HG03520 (cell line): ENCODE measurements at regions not wholly inside any gene's neighbourhood (a gene's known extent, or its start where the extent isn't known, plus 50 kb on each side); places are given as distances from the start of the nearest gene placed in this dataset.
"Not testable (repeated sequence)": the region's sequence is repeated elsewhere in the genome, so short reads cannot be mapped to it uniquely, and the experiment has no call there.

Experiments
- ATAC-seq: cut with Tn5 transposase; IDR thresholded peaks from one replicate; pipeline ENCODE4 v1.9.1; 2021; ENCODE audit warnings: mild to moderate bottlenecking, moderate library complexity; ENCODE audit not compliant: unreplicated experiment

DNA sequence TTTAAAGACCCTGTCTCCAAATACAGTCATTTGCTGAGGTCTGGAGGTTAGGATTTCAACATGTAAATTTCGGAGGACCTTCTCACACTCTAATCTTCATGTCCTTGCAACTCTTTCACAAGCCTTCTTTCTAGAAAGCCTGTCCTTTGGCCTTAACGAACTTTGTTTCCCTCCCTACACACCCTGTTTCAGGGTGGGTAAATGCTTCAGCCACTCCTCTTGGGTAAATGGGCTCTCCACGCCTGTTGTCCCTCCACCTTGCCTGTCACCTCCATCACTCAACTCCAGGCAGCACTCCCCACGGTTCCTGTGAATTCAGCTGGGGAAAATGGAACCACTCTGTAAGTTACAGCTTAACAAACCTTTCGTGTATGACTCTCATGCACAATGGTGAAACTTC is 84.0 kb upstream of the COG2 start:
- ATAC-seq, result no peak

DNA sequence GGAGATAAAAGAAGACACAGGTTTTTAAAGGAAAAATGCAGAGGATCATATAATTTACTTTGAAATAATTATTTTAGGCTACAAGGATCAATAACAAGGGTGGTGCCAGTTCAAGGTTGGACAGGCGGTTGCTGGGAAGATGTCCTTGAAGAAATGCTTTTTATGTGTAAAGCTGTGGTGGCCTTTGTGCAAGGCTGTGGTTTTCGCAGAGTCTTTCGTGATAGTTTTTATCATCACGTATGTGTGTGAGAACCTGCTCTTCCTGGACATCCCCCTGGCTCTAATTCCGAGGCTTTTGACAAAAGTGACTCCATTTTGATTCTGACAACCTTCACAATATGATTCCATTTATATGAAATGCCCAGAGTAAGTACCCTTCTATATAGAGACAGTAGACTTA is 85.8 kb upstream of the COG2 start:
- ATAC-seq, result no peak

DNA sequence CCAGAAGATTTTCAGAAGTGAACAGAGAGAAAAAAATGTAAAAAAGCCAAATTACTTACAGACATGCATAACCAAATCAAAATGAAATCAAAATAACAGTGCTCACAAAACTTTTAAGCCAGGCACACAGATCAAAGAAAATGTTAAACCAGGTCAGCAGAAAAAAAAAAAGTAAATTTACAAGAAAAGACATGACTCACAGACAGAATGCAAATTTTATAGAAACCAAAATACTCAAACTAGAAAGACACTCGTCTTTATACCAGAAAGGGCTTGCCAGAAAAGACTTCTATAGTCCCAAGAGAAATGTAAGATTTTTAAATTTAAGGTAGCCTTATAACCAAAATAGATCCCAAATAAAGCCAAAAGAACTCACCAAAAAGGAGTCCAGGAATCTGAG is 86.5 kb upstream of the COG2 start:
- ATAC-seq, result no peak

DNA sequence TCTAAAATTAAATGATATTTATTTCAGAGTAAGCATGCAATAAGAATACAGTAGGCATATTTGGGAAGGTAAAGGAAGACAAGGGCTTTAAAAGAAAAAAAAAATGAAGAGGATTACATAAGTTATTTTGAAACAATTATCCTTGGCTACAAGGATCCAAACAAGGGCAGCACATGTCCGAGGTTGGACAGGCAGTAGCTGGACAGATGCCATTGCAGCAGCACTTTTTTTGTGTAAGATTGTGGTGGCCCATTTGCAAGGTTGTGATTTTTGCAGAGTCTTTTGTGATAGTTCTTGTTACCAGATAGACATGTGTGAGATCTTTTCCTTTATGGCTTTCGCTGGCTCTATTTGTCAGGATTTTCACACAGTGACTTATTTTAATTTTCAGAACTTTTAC is 89.4 kb upstream of the COG2 start:
- ATAC-seq, result no peak

DNA sequence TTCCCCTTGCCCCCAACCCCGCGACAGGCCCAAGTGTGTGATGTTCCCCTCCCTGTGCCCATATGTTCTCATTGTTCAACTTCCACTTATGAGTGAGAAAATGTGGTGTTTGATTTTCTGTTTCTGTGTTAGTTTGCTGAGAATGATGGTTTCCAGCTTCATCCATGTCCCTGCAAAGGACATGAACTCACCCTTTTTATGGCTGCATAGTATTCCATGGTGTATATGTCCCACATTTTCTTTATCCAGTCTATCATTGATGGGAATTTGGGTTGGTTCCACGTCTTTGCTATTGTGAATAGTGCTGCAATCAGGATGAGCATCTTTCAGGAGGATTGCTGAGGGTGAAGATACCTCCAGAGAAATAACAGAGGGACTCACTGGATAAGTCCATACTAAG is 91.3 kb upstream of the COG2 start:
- not testable (repeated sequence) for ATAC-seq

DNA sequence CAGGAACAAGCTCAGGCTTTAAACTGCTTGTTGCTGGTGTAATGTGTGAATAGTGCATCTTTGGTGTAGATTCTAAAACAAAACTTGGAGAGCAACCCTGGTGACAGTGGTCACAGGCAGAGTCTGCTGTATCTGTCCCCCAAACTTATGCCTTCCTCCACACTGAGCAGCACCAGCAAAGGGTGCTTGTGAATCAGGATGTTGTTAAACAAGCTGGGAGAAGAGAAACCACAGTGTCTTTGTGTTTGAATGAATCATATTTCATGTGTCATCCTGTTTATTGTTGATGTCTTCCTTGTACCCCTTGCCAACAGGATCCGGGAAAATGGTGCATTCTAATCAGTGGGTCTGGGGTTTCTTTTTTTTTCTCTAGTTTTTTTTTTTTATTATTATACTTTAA is 91.9 kb upstream of the COG2 start:
- ATAC-seq, result no peak

DNA sequence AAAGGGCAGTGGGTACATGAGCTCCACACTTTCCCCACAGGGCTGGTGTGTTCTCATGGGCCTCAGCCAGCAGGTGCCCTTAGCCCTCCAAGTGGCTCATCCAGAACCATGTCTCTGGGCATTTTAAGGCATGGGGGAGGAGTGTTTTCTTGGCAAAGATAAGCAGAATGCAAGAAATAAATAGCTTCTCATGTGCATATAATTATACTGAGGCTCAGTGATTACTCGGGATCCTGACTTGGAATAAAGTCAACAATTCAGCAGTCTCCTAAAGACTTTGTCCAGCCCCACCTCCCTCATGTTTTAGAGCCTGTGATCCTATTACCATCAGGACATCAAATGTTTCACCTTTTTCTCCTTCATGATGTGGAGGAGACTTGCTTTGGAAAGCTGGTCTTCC is 92.7 kb upstream of the COG2 start:
- no peak for ATAC-seq

DNA sequence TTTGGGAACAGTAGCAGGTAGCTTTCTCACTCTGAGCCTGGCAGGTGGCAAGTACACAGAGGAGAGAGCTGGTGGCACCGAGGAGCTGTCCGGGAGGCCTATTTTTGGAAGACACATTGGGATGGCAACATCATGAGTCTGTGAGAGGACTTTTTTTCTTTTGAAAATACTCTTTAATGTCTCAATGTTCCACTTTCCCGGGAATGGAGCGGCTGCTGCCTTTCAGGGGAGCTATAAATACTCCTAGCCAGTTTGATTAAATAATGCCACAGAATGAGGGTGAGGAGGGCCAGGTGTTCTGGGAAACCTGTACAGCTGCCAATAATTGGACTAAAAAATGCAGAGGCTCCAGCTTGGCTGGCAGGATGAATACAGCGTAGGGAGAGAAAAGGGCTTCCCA is 93.3 kb upstream of the COG2 start:
- ATAC-seq, result no peak

DNA sequence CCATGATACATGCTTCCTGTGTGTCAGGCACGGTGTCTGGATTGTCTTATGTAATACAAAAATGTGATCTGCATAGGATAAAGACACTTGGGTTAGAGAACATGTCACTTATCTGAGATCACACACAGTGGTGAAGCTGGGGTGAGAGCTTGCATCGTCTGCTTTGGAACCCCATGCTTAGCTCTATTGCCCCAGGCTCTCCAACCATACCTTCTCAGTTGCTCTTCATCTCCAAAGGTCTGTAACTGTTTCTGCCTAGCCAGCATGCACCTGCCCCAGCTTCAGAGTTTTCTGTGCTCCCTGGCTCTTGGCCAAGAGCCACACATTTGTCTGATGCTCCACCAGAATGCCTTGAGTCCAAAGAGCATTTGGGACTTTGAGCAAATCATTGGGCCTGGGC is 93.9 kb upstream of the COG2 start:
- ATAC-seq, result no peak

DNA sequence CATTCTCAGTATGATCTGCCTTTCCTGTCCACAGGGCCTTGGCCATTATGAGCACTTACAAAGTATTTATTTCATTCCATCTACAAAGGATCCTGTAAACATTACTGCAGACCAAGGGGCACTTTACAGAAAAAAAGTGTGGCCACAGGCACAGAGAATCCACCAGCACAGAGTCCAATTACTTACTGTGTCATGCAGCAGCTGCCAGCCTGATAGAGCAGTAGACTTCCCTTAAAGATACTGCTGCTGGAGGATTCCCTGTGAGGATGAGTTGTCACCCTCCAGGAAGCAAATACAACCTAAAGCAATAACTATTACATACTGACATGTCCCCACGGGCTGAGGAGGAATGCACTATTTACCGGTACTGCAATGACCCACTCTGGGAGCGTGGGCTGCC is 97.1 kb upstream of the COG2 start:
- ATAC-seq, result no peak

DNA sequence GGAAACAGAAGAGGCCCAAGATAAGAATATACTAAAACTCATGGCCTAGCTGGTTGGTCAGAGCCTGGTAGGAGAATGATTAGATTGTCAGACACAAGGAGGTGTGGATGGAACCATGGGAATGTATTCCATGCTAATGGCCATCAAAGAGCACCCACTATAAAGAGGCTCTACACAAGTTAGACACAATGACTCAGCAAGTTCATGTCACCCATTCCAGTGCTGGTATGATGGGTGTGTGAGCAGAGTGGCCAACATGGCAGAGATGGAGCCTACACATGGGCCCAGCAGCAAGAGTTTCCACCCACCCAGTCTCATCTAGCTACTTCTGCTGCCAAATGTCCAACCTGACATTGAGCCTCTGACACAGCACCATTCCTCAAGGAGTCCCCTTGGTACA is 97.5 kb upstream of the COG2 start:
- ATAC-seq, result no peak

DNA sequence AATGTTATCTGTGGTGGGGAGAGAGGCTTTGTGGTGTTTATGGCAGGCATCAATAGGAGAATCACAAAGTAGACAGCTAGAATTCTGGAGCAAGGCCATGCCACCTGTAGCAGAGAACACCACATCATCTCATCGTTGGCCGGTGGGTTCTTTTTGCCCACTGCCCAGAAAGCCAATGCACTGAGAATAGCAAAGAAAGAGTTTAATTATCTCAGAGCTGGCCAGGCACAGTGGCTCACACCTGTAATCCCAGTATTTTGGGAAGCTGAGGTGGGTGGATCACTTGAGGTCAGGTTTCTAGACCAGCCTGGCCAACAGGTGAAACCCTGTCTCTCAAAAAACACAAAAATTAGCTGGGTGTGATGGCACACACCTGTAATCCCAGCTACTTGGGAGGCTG is 99.2 kb upstream of the COG2 start:
- no peak for ATAC-seq

DNA sequence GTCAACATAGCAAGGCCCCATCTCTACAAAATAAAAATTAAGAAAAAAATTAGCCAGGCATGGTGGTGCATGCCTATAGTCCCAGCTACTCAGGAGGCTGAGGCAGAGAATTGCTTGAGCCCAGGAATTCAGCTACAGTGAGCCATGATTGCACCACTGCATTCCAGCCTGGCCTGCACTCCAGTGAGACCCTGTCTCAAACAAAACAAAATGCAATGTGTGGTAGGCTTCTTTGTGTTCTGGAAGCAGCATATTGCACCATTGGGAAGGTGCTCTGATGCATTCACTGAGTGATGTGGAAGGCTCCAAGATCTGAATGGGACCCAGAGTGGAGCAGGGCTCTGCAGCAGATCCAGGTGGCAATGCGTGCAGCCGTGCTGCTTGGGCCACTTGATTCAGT is 99.6 kb upstream of the COG2 start:
- no peak for ATAC-seq

DNA sequence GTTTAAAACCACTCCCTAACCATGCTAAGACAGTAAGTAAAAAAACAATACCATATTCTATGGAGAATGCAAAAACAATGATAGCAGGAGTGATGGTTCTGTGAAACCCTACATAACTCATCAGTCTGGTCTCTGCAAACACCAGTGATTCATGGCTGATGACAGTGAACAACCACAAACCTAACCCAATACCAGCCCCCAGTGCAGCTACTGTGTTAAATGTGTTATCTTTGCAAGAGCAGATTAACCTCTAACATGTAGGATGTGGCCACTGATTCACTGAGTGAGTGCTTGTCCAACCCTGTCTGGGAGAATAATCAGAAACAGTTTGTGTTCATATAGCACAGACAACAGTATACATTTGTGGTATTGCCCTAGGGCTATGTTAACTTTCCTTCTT is 100.2 kb upstream of the COG2 start:
- ATAC-seq, result no peak

DNA sequence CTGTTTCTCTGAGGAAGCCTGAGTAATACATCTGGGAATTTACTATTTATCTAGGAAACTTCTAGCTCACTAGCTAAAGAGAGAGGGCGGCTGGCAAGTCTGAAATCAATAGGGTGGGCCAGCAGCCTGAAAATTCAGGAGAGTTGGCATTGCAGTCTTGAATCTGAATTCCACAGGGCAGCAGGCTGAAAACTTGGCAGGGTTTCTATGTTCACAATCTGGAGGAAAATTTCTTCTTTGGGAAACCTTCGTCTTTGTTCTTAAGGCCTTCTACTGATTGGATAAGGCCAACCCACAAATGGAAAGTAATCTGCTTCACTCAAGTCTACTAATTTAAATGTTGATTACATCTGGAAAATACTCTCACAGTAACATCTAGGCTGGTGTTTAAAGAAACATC is 101.0 kb upstream of the COG2 start:
- no peak for ATAC-seq

DNA sequence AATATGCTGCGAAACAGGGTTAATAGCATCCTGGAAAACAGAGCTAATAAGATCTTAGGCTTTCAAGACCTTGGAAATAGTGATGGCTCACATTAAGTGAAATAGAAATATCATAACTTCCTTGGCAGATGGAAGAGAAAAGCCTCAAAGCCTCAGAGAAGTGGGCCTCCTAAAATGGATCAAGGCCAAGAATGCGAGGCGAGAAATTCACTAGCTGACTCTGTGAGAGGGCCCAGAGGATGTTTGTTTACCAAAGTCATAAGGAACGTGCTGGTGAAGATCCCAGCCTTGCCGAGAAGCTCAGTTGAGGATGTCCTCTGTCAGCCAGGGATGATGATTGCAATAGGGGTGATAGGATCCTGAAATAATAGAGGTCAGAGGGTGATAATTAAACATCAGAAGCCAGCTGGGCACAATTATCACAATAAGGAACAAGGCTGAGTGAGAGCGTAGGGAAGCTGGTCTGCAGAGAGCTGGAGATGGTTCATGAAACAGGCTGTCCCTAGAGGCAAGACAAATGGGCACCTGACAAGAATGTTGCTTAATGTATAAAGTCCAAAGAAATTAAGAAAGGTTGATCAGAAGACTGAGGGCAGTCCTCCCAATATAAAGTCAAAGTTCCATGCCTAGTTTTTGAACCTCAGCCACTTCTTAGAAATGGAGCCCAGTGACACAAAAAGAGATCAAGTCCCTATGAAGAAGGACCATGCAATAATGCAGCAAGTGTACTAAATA is 101.7 kb upstream of the COG2 start:
- ATAC-seq, result no peak

DNA sequence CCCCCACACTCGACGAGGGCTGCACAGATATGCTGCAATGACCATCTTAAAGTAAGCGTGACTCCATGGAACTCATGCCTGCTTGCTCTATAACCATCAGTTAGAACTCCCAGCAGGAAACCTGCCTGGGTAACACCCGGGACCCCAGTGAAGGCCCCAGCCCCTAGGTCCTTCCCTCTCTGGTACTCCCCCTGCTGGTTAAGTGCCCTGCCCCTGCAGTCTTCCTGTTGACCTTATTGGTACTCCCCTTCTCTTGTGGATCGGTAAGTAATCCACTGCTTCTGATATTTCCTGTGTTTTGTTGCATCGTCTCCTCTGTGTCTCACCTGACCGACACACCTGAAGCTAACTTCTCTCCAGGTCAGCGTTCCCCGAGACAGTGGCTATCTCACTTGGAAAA is 104.8 kb upstream of the COG2 start:
- no peak for ATAC-seq

DNA sequence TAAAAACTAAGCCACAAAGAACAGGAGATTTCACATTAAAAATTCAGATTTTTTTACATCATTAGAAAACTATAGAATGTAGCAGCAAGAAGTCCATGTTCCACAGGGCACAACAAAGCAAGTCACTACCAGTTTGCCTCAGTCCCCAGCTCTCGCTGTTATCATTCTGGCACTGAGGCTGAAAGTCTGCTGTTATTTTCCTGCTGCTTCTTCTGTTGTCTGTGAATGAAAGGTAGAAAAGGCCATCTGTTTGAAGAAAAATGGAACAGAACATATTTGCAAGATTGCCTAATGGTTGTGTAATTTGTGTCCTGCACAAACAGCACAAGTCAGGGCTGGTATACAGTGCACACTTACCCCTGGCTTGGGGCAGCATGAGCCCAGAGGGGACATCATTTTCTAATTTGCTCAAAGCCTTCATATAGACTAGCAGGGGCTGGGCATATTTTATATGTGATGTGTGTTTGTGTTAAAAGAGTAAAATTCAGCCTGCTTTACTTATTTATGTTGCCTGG is 105.6 kb upstream of the COG2 start:
- no peak for ATAC-seq

DNA sequence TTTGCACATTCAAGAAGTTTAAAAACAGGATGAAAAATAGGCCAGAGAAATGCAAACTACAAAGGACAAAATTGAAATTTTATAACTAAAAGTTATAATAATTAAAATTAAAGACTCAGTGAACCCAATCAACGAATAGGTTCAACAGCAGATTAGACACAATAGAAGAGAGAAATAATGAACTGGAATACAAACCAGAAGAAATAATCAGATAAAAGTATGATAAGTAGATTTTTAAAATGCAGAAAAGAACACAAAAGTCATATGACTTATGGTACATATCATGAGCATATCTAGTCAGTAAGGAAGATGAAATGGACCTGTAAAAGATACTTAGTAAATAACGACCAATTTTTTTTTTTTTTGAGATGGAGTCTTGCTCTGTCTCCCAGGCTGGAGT is 108.1 kb upstream of the COG2 start:
- ATAC-seq, result no peak

DNA sequence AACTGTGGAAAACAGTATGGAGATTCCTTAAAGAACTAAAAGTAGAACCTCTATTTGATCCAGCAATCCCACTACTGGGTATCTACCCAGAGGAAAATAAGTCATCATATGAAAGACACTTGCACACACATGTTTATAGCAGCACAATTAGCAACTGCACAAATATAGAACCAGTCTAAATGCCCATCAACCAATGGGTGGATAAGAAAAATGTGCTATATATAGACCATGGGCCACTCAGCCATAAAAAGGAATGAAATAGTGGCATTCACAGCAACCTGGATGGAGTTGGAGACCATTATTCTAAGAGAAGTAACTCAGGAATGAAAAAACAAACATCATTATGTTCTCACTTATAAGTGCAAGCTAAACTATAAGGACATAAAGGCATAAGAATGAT is 105.0 kb upstream of the PGBD5 start:
- no peak for ATAC-seq

DNA sequence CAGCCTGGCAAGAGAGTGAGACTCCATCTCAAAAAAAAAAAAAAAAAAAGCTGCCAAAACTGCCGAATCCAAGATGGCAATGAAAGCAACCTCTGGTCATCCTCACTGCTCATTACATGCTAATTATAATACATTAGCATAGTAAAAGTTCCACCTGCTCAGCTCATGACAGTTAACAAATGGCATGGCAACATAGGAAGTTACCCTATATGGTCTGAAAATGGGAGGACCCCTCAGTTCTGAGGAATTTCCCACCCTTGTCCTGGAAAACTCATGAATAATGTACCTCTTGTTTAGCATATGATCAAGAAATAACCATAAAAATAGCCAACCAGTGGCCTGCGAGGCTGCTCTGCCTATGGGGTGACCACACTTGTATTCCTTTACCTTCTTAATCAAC is 93.1 kb upstream of the PGBD5 start:
- ATAC-seq, result no peak

DNA sequence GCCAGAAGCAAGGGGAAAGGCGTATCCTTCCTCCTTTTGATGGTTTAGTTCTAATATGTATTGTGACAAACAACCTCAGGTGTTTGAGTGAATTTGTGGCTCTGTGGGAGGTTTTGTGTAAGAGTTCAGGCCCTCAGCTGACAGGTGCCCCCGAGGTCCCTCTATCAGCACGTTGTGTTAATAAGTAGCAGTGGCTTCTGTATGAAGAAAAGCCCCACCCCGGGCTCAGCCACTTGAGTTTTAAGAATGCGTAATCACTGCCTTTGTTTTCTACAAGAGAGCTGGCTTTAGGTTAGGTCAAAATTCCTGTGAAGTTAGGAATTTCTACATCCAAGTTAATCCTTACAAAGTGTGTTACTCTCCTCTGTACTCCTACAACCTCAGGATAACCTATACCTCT is 92.4 kb upstream of the PGBD5 start:
- ATAC-seq, result no peak

DNA sequence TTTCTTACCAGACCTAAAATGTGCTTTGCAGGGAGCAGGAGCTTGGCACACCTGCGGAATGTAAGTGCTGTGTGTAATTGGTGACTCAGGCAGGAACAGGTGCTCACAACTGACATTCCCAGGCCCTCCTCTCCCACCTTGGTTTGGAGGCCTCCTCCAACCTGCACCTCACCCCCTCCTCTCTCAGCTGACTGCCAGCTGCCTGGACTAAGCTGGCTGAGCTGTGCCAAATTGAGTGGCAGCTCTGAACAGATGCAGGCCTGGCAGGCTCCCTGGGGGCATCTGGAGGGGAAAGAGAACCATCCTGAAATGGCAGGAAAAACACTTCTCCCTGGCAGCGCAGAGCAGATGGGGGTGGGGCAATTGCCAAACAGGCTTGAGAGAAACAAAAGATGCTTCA is 91.7 kb upstream of the PGBD5 start:
- no peak for ATAC-seq
